22Rv1 (cell line): ENCODE measurements at regions not wholly inside any gene's neighbourhood (a gene's known extent, or its start where the extent isn't known, plus 50 kb on each side); places are given as distances from the start of the nearest gene placed in this dataset.

Experiments used
- H3K27ac ChIP-seq: fragments of 450-650 bp; 2 replicates; pipeline ENCODE4 v1.5.1; 2017
- CTCF ChIP-seq: fragments of 450-650 bp; IDR thresholded peaks from 2 replicates; pipeline ENCODE4 v1.5.1; 2017; ENCODE audit warnings: mild to moderate bottlenecking
- ZFX ChIP-seq: fragments of 450-650 bp; IDR thresholded peaks from 2 replicates; pipeline ENCODE4 v1.6.1; 2017; ENCODE audit warnings: antibody characterized with exemption, borderline replicate concordance

- TF ChIP-seq CTCF (no peak), ZFX (no peak)
- no peak overlapping the region for H3K27ac ChIP-seq
These were observed 287.7 kb downstream of the PIK3C3 start for GRCh38 chr18:42242758-42243157.

- no peak overlapping the region for H3K27ac ChIP-seq
- TF ChIP-seq CTCF, result no peak
- no peak for TF ChIP-seq ZFX
These were observed 290.1 kb downstream of the PIK3C3 start for GRCh38 chr18:42245137-42245536.

- no peak overlapping the region for H3K27ac ChIP-seq
- TF ChIP-seq CTCF (no peak), ZFX (no peak)
These were observed 301.1 kb downstream of the PIK3C3 start for GRCh38 chr18:42255908-42256765.

- H3K27ac ChIP-seq, result peak overlapping the region; percentile 93
- TF ChIP-seq CTCF, result no peak
- TF ChIP-seq ZFX, result no peak
These were observed 303.4 kb downstream of the PIK3C3 start for GRCh38 chr18:42258301-42258965.

- H3K27ac ChIP-seq, result peak overlapping the region; percentile 93
- no peak for TF ChIP-seq CTCF
These were observed 306.7 kb downstream of the PIK3C3 start for GRCh38 chr18:42261731-42262130.

GRCh38 chr18:42264497-42264896, 309.5 kb downstream of the PIK3C3 start:
- peak overlapping the region; percentile 93 for H3K27ac ChIP-seq
- no peak for TF ChIP-seq CTCF
- TF ChIP-seq ZFX, result no peak

GRCh38 chr18:42268186-42268725, 313.2 kb downstream of the PIK3C3 start:
- H3K27ac ChIP-seq, result no peak overlapping the region
- no peak for TF ChIP-seq ZFX
- TF ChIP-seq CTCF, result no peak
